Naive B cell (primary cell): ENCODE measurements at regions not wholly inside any gene's neighbourhood (a gene's known extent, or its start where the extent isn't known, plus 50 kb on each side); places are given as distances from the start of the nearest gene placed in this dataset.
"Not testable (repeated sequence)": the region's sequence is repeated elsewhere in the genome, so short reads cannot be mapped to it uniquely, and the experiment has no call there.

Experiments used
- ATAC-seq, 2 donors: fragments of 150-1000 bp; cut with Tn5 transposase; 2 replicates each; pipeline ENCODE4 v1.10.0; 2021; ENCODE audit warnings: low read depth in 2 of 2, mild to moderate bottlenecking in 2 of 2, moderate library complexity in 2 of 2
- DNase-seq: peaks from one replicate; pipeline ENCODE4 v3.0.0; 2022
- H3K27ac Mint-ChIP-seq, 6 donors: one replicate each; pipeline ENCODE4 v1.8.0; 2020 to 2022; ENCODE audit warnings: mild to moderate bottlenecking in 6 of 6, mixed read lengths in 6 of 6, moderate library complexity in 5 of 6, inconsistent platforms in 2 of 6
- H3K27me3 Mint-ChIP-seq, 3 donors: one replicate each; pipeline ENCODE4 v1.8.0; 2021 to 2022; ENCODE audit warnings: mixed read lengths in 3 of 3, mild to moderate bottlenecking in 1 of 3
- H3K36me3 Mint-ChIP-seq, 2 donors: one replicate each; pipeline ENCODE4 v1.8.0; 2020 to 2022; ENCODE audit warnings: mixed read lengths in 2 of 2, inconsistent platforms in 1 of 2, mild to moderate bottlenecking in 1 of 2
- H3K4me1 Mint-ChIP-seq, 3 donors: one replicate each; pipeline ENCODE4 v1.8.0; 2020 to 2022; ENCODE audit warnings: mixed read lengths in 3 of 3, inconsistent platforms in 1 of 3, mild to moderate bottlenecking in 1 of 3, moderate library complexity in 1 of 3
- H3K4me3 Mint-ChIP-seq, 8 donors: one replicate each; pipeline ENCODE4 v1.8.0; 2020 to 2022; ENCODE audit warnings: mild to moderate bottlenecking in 8 of 8, mixed read lengths in 8 of 8, moderate library complexity in 8 of 8, inconsistent platforms in 2 of 8
- H3K9me3 Mint-ChIP-seq, 7 donors: one replicate each; pipeline ENCODE4 v1.8.0; 2020 to 2022; ENCODE audit warnings: mixed read lengths in 7 of 7, mild to moderate bottlenecking in 5 of 7, inconsistent platforms in 2 of 7, moderate library complexity in 1 of 7

DNA sequence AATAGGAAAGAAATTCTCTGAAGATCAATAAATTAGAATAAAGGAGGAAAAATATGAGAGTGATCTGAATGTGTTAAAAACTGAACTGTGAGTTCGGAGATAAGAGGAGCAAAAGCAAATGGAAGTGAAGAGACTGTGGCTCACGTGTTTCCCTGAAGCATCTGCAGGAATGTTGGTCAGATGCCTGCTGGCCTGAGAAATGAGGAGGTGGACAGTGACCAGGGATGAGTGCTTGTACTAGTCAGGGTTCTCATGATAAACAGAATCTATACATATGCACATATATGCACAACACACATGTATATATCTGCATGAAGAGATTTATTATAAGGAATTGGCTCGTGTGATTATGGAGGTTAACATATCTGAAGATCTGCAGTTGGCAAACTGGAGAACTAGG, 103.4 kb upstream of the TIAM1 start:
- Mint-ChIP-seq H3K27me3 (no peaks in the 10 kb centered on the region), H3K27ac (no peak overlapping the region), H3K4me1 (peaks cover 4 to 12% (median 7%) of the 10 kb centered on the region in 3 donors), H3K9me3 (peaks cover 0 to 5% (median 2%) of the 10 kb centered on the region in 7 donors), H3K36me3 (no peaks in the 10 kb centered on the region), H3K4me3 (no peak overlapping the region)
- ATAC-seq (no peak), DNase-seq (no peak)

DNA sequence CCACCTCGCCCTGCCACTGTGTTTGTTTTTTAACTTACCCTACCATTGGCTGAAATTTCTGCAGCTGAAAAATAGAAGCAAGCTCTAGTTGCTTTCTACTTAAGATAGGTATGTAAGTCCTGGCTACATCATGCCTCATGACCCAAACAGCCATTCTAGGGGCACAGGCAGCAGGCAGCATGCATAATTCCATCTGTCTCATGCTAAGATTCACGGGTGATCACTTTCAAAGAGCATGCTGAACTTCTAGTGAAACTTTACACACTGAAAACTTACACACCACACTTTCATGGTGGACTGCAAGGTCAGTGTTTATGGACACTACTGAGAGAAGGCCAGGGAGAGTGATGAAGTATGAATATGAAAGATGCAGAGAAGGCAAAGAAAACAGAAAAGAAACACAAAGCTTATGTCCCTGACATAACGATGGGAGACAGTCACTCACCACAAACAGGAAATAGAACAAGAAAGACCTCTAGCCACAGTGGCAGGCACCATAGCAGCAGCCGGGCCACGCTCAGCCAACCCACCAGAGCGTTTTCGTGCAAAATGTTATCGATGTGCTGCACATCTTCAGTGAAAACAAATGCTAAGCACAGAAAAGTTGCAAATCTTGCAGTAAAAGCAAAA, 102.3 kb upstream of the TIAM1 start:
- peak; percentile 43 to 48 for ATAC-seq
- Mint-ChIP-seq H3K27me3 (no peaks in the 10 kb centered on the region), H3K27ac (no peak overlapping the region), H3K36me3 (no peaks in the 10 kb centered on the region), H3K4me1 (peaks cover 4 to 14% (median 7%) of the 10 kb centered on the region in 3 donors), H3K4me3 (peak overlapping the region in 2 of 8 donors; percentile 2 to 14), H3K9me3 (peaks cover 0 to 14% (median 9%) of the 10 kb centered on the region in 7 donors)
- DNase-seq, result no peak

DNA sequence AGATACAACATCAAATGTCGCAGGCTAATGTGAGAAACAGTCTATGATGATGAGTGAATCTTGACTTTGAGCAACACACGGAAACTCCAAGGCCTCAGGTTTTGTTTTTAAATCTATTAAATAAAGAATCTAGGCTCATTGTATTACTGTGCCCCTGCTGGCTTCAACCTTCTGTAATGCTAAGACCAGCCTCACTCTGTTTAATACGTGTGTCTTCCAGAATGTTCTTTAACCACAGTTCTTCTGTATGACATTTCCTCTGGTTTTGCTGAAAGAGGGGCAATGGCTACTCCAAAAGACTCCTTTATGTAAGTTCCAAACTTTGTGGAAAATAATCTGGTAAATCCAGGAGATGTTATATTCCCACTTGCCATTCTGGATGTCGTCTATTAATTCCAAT, 101.1 kb upstream of the TIAM1 start:
- ATAC-seq (no peak), DNase-seq (no peak)
- no peak overlapping the region for H3K4me3 Mint-ChIP-seq
- no peaks in the 10 kb centered on the region for H3K27me3 Mint-ChIP-seq
- no peaks in the 10 kb centered on the region for H3K36me3 Mint-ChIP-seq
- H3K27ac Mint-ChIP-seq, result peak overlapping the region in 1 of 6 donors; percentile 49
- peaks cover 0 to 25% (median 18%) of the 10 kb centered on the region in 7 donors for H3K9me3 Mint-ChIP-seq
- peaks cover 4 to 14% (median 7%) of the 10 kb centered on the region in 3 donors for H3K4me1 Mint-ChIP-seq

DNA sequence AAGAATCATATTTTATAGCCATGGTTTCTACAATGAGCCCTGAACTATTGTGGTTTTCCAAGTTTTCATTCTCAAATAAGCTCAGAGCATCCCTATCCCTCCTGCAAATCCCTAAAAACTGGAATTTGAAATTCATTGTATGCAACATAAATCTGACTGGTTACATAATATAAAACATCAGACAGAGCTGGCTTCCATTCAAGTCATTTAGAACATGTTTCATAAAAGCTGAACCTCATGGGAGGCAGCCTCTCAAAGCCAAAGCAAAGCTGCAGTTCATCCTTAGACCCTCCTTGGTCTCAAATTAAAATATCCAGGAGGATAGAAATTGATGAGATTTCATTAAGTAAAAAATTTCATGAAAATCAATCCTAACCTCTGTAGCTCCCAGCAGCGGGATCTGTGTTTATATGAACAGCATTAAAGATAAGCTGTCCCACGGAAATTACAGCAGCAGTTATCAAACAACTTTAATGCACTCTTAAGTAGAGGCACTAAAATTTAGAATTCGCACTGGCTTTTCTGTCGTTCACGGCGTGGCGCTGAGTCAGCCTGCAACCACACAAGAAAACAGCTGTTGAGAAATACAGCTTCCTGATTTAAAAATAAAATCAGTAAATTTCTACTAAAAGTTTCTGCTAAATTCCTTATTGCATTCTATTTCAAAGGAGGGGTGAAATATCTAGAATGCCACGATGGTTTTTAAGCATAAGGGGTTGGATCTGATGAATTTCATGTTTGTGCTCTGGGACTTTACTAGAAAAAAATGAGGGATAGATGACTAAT, 99.9 kb upstream of the TIAM1 start:
- Mint-ChIP-seq H3K4me1 (peaks cover 4 to 14% (median 7%) of the 10 kb centered on the region in 3 donors), H3K4me3 (no peak overlapping the region), H3K36me3 (no peaks in the 10 kb centered on the region), H3K27ac (no peak overlapping the region), H3K9me3 (peaks cover 0 to 33% (median 21%) of the 10 kb centered on the region in 7 donors), H3K27me3 (no peaks in the 10 kb centered on the region)
- no peak for ATAC-seq
- no peak for DNase-seq

DNA sequence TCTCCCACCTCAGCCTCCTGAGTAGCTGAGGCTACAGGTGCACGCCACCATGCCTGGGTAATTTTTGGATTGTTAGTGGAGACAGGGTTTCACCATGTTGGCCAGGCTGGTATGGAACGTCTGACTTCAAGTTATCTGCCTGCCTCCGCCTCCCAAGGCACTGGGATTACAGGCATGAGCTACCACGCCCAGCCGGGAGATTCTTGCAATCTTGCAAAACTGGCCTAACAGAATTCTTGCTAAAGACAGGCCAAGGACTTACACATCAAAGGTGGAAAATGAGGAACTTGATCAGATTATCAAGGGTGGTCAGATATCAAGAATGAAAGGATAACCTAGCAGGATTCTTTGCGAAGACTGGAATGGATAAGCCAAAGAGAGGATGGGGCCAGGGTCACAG, 98.3 kb upstream of the TIAM1 start:
- peaks cover 0 to 33% (median 23%) of the 10 kb centered on the region in 7 donors for H3K9me3 Mint-ChIP-seq
- ATAC-seq, result no peak
- H3K4me1 Mint-ChIP-seq, result peaks cover 4 to 14% (median 7%) of the 10 kb centered on the region in 3 donors
- no peaks in the 10 kb centered on the region for H3K27me3 Mint-ChIP-seq
- no peak overlapping the region for H3K4me3 Mint-ChIP-seq
- no peak for DNase-seq
- no peak overlapping the region for H3K27ac Mint-ChIP-seq
- H3K36me3 Mint-ChIP-seq, result no peaks in the 10 kb centered on the region

DNA sequence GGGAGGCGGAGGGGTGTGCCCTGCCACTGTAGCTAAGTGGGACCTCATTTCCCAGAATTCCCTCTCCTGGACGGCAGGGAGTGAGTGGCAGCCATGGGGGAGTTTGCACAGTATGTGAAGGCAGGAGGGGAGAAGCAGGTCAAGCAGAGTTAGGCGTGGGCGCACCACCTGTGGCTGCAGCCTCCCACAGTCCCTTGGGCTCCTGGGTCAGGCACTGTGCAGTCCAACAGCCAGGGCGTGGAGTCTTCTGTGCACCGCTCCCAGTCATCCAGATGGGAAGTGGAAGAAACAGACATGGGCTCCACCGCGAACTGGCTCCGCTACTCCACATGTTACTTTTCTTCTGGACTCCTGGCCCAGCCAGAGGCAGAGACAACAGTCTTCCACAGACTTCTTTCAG, 85.4 kb upstream of the TIAM1 start:
- H3K27me3 Mint-ChIP-seq, result no peaks in the 10 kb centered on the region
- ATAC-seq, result no peak
- peak overlapping the region in 2 of 8 donors; percentile 1 to 4 for H3K4me3 Mint-ChIP-seq
- peaks cover 0 to 5% (median 0%) of the 10 kb centered on the region in 3 donors for H3K4me1 Mint-ChIP-seq
- DNase-seq, result no peak
- peak overlapping the region in 1 of 6 donors; percentile 53 for H3K27ac Mint-ChIP-seq
- no peaks in the 10 kb centered on the region for H3K36me3 Mint-ChIP-seq
- H3K9me3 Mint-ChIP-seq, result peaks cover 0 to 2% (median 0%) of the 10 kb centered on the region in 7 donors

DNA sequence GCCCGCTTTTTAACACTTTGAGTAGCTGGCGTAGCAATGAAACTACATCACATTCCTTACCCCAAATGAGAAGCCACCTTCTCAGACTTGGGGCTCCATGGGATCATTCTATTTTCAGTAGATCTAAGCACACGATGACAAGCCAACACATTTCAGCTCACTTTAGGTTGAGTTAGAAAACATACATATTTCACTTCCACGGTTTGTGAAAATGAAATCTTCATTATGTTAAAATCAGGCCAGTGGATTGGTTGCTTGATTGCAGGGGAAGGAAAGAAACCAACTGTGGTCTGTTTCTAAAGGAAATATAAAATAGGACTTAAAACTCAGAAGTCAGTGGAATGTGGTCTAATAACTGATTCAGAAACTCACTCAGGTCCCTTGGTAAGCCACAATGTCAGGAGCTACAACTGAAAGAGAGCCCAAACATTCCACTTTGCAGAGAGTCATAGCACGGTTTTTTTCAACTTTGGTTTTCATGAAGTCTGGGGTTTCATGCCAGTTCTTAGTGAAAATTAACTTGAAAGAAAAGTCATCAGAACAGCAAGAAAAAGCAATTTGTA, 82.3 kb upstream of the TIAM1 start:
- ATAC-seq (no peak), DNase-seq (no peak)
- Mint-ChIP-seq H3K4me3 (no peak overlapping the region), H3K36me3 (no peaks in the 10 kb centered on the region), H3K27ac (no peak overlapping the region), H3K27me3 (no peaks in the 10 kb centered on the region), H3K4me1 (peaks cover 0 to 5% (median 0%) of the 10 kb centered on the region in 3 donors), H3K9me3 (peaks cover 0 to 2% (median 0%) of the 10 kb centered on the region in 7 donors)

DNA sequence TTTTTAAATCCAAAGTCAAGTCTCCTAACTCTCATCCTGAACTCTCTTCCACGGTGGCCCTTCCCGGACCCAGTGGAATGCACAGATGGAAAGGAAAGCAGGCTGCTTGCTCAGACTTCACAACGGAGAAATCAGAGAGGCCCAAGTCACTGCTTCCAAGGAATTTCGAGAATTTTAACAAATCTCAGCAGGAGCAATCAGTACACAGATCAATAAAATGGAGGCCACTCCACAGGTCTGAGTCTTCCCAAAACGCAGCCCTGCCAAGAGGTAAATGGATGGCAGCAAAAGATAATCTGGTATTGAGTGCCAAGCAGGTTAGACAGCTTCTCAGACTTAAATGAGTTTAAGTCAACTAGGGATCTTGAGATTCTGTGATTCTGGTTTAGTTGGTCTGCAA, 81.1 kb upstream of the TIAM1 start:
- ATAC-seq, result no peak
- no peak overlapping the region for H3K27ac Mint-ChIP-seq

DNA sequence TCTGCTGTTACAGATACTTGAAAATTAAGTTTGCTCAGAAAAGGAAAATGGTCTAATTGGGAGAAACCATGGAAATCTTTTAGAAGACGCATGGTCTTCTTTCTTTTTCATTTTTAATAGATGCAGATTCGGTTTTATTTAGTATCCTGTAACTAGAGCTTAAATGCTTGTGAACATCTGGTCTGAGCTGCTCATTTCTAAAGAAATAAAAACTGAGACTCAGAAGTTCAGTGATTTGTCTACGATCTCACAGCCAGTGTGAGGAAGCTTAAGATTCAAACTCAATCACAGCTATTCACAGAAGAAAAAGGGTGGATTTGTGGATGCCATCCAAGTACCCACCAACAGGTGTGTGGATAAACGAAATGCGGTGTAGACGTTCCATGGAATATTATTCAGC, 80.0 kb upstream of the TIAM1 start:
- DNase-seq (no peak), ATAC-seq (no peak)
- no peaks in the 10 kb centered on the region for H3K4me1 Mint-ChIP-seq
- H3K36me3 Mint-ChIP-seq, result no peaks in the 10 kb centered on the region
- no peak overlapping the region for H3K4me3 Mint-ChIP-seq
- H3K27me3 Mint-ChIP-seq, result no peaks in the 10 kb centered on the region
- H3K27ac Mint-ChIP-seq, result no peak overlapping the region
- H3K9me3 Mint-ChIP-seq, result peaks cover 0 to 2% (median 0%) of the 10 kb centered on the region in 7 donors

More for the DNA sequence above, 81.1 kb upstream of the TIAM1 start:
- Mint-ChIP-seq H3K27me3 (no peaks in the 10 kb centered on the region), H3K4me1 (peaks cover 0 to 5% (median 0%) of the 10 kb centered on the region in 3 donors), H3K9me3 (peaks cover 0 to 2% (median 0%) of the 10 kb centered on the region in 7 donors), H3K4me3 (no peak overlapping the region), H3K36me3 (no peaks in the 10 kb centered on the region)
- DNase-seq, result no peak

DNA sequence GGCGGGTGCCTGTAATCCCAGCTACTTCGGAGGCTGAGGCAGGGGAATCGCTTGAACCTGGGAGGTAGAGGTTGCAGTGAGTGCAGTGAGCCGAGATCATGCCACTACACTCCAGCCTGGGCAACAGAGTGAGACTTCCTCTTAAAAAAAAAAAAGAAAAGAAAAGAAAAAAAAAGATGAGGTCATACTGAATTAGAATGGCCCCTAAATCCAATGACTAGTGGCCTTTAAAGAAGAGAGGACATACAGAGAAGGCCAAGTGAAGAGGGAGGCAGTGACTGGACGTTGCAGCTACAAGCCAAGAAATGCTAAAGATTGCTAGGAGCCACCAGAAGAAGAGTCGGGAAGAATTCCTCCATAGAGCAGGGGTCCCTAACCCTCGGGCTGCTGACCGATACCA, 76.9 kb upstream of the TIAM1 start:
- Mint-ChIP-seq H3K27me3 (no peaks in the 10 kb centered on the region), H3K27ac (no peak overlapping the region), H3K4me1 (no peaks in the 10 kb centered on the region), H3K4me3 (no peak overlapping the region), H3K36me3 (peaks cover 0 to 6% of the 10 kb centered on the region in 2 donors), H3K9me3 (peaks cover 0 to 6% (median 0%) of the 10 kb centered on the region in 7 donors)
- no peak for ATAC-seq
- DNase-seq, result no peak

DNA sequence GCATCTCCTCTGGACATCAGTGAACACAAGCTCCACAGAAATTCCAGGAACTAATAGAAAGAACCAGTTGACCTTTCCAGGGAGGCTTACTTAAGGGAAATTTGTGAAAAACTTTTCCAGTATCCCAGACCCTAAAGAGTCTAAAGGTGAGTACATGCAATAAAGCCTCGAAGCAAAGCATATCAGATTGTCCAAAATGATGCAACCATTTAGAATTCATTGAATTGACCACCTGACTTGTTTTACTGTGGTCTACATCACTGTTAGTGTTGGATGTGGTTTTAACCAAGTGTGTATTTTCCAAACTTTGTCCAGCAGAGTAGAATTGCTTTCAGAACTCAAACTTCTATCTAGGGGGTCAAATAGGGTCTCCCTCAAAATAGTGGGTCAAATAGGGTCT, 76.3 kb upstream of the TIAM1 start:
- Mint-ChIP-seq H3K4me3 (no peak overlapping the region), H3K4me1 (no peaks in the 10 kb centered on the region), H3K36me3 (peaks cover 0 to 6% of the 10 kb centered on the region in 2 donors), H3K27ac (no peak overlapping the region), H3K9me3 (peaks cover 0 to 5% (median 0%) of the 10 kb centered on the region in 7 donors), H3K27me3 (no peaks in the 10 kb centered on the region)
- DNase-seq (no peak), ATAC-seq (no peak)

DNA sequence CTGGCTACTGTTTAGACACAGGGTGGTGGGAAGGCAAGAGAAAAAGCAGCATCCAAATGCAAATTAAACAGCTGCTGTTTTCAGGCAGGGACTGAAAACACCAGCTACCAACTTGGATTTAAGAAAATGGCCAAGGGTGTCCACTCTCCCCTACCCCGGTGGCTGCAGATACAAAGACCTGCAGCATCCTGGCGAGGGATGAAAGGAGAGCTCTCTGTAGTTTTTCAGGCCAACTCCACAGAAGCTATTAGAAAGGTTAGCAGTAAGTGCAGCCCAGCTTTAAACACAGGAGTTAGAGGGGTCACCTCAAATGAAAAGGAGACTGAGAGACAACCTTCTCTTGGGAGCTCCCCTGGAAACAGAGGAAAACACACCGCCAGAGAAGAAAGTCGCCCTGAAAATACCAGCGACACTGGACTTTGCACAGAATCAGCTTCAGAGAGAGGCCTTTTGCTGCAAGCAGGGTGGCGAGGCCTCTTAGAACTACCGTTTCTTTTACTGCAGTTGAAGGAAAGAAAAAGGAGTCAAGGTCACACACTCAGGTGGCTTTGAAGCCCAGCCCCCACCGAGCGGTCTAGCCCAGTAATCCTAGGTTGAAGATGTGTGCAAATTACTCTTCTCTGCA, 74.4 kb upstream of the TIAM1 start:
- no peaks in the 10 kb centered on the region for H3K4me1 Mint-ChIP-seq
- peaks cover 0 to 5% (median 0%) of the 10 kb centered on the region in 7 donors for H3K9me3 Mint-ChIP-seq
- DNase-seq (no peak), ATAC-seq (no peak)
- H3K27ac Mint-ChIP-seq, result no peak overlapping the region
- peaks cover 0 to 6% of the 10 kb centered on the region in 2 donors for H3K36me3 Mint-ChIP-seq
- H3K27me3 Mint-ChIP-seq, result no peaks in the 10 kb centered on the region
- H3K4me3 Mint-ChIP-seq, result no peak overlapping the region

DNA sequence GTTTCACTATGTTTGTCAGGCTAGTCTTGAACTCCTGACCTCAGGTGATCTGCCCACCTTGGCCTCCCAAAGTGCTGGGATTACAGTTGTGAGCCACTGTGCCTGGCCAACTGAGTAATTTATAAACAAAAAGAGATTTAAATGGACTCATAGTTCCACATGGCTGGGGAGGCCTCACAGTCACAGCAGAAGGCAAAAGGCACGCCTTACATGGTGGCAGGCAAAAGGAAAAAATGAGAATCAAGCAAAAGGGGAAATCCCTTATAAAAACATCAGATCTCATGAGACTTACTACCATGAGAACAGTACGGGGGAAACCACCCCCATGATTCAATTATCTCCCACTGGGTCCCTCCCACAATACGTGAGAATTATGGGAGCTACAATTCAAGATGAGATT, 73.2 kb upstream of the TIAM1 start:
- H3K9me3 Mint-ChIP-seq, H3K4me1 Mint-ChIP-seq, ATAC-seq, H3K27me3 Mint-ChIP-seq, DNase-seq, H3K4me3 Mint-ChIP-seq, H3K36me3 Mint-ChIP-seq: not testable (repeated sequence)
- peak overlapping the region in 1 of 6 donors; percentile 72 for H3K27ac Mint-ChIP-seq
